ENCODE measurements at regions not wholly inside any gene's neighbourhood (a gene's known extent, or its start where the extent isn't known, plus 50 kb on each side); places are given as distances from the start of the nearest gene placed in this dataset.

DNA sequence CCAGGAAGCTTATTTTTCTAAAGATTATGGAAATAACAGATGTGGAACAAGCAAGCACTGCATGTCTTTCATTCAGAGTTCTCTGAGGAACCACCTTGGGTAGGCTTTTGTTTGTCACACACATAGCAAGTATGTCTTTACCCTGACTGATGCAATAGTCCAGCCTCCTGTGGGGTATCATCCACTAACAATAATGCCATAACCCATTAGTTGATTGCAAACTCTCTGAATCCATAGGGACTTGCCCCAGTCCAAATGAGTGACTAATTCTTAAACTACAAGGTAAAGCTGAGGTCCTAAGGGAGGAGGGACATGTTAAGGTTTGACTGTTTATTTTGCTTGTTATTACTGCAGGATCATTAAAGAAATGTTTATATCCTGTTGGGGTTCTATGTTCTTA is 151.4 kb upstream of the PRPS1L1 start:
- no peak for DNase-seq (ENCODE audit: low spot score)
- TF ChIP-seq, protein P1, sequence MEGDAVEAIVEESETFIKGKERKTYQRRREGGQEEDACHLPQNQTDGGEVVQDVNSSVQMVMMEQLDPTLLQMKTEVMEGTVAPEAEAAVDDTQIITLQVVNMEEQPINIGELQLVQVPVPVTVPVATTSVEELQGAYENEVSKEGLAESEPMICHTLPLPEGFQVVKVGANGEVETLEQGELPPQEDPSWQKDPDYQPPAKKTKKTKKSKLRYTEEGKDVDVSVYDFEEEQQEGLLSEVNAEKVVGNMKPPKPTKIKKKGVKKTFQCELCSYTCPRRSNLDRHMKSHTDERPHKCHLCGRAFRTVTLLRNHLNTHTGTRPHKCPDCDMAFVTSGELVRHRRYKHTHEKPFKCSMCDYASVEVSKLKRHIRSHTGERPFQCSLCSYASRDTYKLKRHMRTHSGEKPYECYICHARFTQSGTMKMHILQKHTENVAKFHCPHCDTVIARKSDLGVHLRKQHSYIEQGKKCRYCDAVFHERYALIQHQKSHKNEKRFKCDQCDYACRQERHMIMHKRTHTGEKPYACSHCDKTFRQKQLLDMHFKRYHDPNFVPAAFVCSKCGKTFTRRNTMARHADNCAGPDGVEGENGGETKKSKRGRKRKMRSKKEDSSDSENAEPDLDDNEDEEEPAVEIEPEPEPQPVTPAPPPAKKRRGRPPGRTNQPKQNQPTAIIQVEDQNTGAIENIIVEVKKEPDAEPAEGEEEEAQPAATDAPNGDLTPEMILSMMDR (IDR thresholded peaks at IDR 0.05; ENCODE audit: extremely low read depth, missing control alignments) = no peak

DNA sequence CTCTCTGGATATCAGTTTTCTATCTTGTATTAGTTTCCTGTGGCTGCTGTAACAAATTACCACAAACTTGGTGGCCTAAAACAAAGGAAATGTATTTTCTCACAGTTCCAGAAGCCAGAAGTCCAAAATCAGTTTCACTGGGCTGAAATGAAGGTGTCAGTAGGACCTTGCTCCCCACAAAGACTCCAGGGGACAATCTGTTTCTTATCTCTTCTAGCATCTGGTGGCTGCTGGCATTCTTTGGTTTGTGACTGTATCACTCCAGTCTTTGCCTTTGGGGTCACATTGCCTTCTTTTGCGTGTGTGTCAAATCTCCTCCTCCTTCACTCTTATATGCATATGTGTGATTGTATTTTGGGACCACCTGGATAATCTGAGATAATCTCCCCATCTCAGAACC is 153.0 kb upstream of the PRPS1L1 start:
- TF ChIP-seq, protein P1 (IDR thresholded peaks at IDR 0.05; ENCODE audit: extremely low read depth, missing control alignments) = no peak
- no peak for DNase-seq (ENCODE audit: low spot score)

DNA sequence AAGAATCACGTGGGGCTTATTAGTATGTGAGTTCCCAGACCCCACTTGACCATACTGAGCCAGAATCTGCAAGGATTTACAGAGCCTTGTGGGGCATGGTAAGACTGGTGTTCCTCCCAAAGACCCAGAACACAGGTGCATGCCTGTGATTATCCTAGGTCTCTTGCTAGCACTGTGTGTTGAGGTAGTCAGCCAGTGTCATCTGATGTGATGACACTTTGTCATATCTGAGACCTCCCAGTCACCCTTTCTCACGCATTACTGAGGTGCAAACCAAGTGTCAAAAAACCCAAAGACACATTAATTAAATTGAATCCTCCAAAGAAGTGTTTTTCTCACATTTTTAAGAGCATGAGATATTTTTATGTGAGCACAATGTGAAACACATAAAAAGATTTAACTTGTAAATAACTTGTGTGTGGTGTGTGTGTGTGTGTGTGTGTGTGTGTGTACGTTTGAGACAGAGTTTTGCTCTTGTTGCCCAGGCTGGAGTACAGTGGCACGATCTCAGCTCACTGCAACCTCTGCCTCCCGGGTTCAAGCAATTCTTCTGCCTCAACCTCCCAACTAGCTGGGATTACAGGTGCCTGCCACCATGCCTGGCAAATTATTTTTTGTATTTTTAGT is 162.0 kb upstream of the PRPS1L1 start:
- DNase-seq (ENCODE audit: low spot score) = no peak
- TF ChIP-seq, protein P1 (IDR thresholded peaks at IDR 0.05; ENCODE audit: extremely low read depth, missing control alignments) = no peak

DNA sequence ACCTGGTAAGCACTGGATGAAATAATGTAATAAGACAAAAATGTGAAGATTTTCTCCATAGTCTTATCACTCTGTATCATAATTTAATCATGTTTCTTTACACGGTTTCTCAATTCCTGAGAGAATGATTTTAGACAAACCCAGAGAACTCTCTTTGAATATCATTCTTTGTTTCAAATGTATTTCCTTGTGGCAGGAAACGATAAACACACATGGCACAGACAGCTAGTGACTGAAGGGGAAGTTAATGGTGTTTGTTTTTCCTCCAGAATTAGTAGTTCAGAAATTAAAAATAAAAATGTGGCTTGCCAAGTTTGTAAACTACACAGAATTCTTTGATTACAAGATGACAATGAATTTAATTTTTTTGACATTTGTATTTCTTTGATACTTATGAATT is 163.7 kb upstream of the PRPS1L1 start:
- DNase-seq (ENCODE audit: low spot score) = no peak
- TF ChIP-seq, protein P1 (IDR thresholded peaks at IDR 0.05; ENCODE audit: extremely low read depth, missing control alignments) = no peak

DNA sequence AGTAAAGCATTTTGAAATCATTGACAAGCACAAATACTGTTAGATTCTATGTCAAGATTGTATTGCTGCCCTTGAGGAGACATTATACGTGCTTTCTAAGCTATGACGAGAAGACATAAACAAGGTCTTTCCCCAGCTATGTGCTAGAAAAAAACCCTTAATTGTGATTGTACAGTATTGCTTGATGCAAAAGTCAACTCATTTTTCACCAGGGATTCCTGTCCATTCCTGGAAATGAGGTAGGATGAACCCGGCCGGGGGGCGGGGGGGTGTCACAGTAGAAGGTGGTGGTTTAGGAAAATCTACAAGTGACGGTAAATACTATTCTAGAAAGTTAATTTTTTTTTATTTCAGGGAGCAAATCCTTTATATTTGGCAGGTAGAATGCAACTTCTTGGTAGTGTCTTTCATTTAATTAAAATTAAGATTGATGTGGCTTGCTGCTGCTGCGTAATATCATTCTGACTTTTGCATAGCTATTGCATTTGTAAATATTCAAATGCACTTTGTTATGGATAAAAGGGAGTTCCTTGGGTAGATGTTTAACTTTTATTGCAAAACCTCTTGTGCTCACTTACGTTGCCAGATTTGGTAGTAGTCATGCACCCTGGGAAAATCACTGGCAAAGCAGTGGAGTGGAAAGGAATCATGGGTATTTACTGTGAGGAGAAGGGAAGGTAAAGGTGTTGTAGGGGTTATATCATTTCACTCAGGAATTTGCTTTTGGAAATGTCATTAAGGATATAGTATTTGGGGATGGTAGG is 164.4 kb upstream of the PRPS1L1 start:
- no peak for DNase-seq (ENCODE audit: low spot score)
- TF ChIP-seq, protein P1 (IDR thresholded peaks at IDR 0.05; ENCODE audit: extremely low read depth, missing control alignments) = no peak

DNA sequence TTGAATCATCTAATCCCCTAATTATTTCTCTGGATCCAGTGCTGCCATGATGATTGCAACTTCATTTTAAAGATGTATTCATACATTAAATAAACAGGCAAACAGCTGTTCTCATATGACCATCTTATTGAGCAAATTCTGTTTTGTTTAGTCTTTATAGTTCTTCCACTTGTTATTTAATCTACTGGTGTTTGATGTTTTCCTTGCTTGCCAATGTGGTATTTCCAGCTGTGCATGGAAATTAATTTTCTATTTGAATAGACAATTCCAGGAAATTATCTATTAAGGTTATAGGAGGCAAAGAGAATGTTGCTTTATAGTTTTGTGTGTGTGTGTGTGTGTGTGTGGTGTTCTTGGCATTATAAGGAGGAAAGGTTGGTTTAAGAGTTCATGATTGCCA is 167.0 kb upstream of the PRPS1L1 start:
- TF ChIP-seq, protein P1 (IDR thresholded peaks at IDR 0.05; ENCODE audit: extremely low read depth, missing control alignments) = no peak

DNA sequence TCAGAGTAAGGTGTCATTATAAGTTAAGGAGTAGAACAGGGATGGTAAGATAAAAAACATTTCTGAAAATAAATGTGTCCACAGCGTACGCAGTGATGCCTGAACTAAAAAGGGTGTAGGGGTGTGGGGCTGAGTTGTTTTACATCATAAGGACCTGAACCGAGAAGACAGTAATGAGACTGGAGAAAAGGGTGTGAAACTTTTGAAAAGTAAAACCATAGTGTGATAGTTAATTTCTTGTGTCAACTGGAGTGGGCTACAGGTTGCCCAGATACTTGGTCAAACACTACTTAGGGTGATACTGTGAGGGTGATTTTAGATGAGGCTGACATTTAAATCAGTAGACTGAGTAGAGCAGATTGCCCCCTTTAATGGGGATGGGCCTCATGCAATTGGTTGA is 169.0 kb upstream of the PRPS1L1 start:
- TF ChIP-seq, protein P1 (IDR thresholded peaks at IDR 0.05; ENCODE audit: extremely low read depth, missing control alignments) = no peak
- no peak for DNase-seq (ENCODE audit: low spot score)

More for the DNA sequence above, 167.0 kb upstream of the PRPS1L1 start:
- no peak for DNase-seq (ENCODE audit: low spot score)
